ENCODE measurements at regions not wholly inside any gene's neighbourhood (a gene's known extent, or its start where the extent isn't known, plus 50 kb on each side); places are given as distances from the start of the nearest gene placed in this dataset.

DNA sequence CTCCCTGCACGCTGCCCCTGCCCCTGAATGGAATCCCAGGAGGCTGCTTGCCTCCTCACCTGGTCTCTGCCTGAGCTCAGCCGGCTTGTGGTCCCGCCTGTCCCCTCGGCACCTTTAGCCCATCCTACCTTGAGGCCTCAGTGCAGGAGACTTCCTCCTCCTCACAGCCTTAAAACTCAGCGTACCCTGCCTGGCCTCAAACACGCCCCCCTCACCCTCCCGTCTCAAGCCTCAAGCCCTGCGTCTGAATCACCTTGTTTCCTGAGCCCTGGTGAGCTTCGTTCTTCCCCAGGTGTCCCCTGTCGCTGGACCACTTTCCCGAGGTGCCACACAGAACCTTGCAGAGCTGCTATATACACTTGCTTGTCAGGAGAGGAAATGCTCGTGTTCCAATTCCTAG lies 110.2 kb upstream of the SPIN1 start:
- Histone ChIP-seq H3K4me1 (ENCODE audit: control insufficient read depth in 1 of 2, insufficient read depth in 2 of 2, low read length in 2 of 2) (peaks cover 8 to 17% of the 10 kb centered on the region in 2 experiments), H3K9me3 (ENCODE audit: insufficient read depth, low read depth, low read length) (peaks cover 2% of the 10 kb centered on the region), H2BK12ac (ENCODE audit: low read length) (peak overlapping the region; percentile 4), H4K12ac (ENCODE audit: low read depth, low read length) (no peak overlapping the region), H3K4ac (ENCODE audit: low read depth, low read length) (no peak overlapping the region), H3K36me3 (ENCODE audit: control insufficient read depth in 1 of 2, insufficient read depth in 2 of 2, low read length in 2 of 2) (no peaks in the 10 kb centered on the region), H3K27me3 (ENCODE audit: insufficient read depth, low read length) (no peaks in the 10 kb centered on the region), H3K14ac (ENCODE audit: low read length) (no peak overlapping the region), H2AFZ (ENCODE audit: insufficient read depth, low read length, poor library complexity) (no peak overlapping the region), H3K79me1 (ENCODE audit: low read length) (peaks cover 28% of the 10 kb centered on the region), H3K4me3 (ENCODE audit: low read depth, low read length) (no peak overlapping the region), H3K23ac (ENCODE audit: low read length) (no peak overlapping the region), H3K79me2 (ENCODE audit: control insufficient read depth, insufficient read depth, low read length, poor library complexity) (no peaks in the 10 kb centered on the region), H3K27ac (ENCODE audit: low read depth, low read length) (no peak overlapping the region), H2AK5ac (ENCODE audit: low read length) (no peak overlapping the region), H2BK5ac (ENCODE audit: low read depth, low read length, poor library complexity) (no peak overlapping the region), H4K91ac (ENCODE audit: low read depth, low read length) (peak overlapping the region; percentile 1), H2BK120ac (ENCODE audit: insufficient read depth, low read length, poor library complexity) (peak overlapping the region; percentile 67), H3K4me2 (ENCODE audit: low read length) (no peak overlapping the region), H3K18ac (ENCODE audit: low read length) (no peak overlapping the region), H3K9ac (ENCODE audit: low read length) (no peak overlapping the region), H4K8ac (ENCODE audit: low read depth, low read length) (no peak overlapping the region)
- WGBS (ENCODE audit: extremely low coverage, insufficient coverage, insufficient read length) = no CpG with 5 or more reads among the region's 12 CpGs
- DNase-seq = no peak

DNA sequence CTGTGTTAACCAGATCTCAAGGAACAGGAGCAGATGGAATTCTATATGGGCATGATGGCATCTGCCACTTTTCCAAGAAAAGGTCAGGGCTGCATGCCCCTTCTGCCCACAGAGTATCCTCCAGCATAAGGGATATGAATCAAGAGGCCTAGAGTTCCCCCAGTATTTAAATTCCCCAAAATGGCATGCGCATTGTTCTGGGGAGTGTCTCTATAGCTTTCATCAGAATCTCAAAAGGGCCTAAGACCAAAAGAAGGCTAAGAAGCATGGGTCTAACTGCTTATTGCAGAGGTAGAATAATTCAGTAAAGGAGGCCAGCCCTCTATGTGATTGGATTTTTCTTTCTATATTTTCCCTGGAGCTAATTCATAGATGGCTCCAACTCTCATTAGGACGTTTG lies 114.2 kb upstream of the SPIN1 start:
- Histone ChIP-seq H3K4ac (ENCODE audit: low read depth, low read length) (no peak overlapping the region), H3K14ac (ENCODE audit: low read length) (peak overlapping the region; percentile 86), H3K79me1 (ENCODE audit: low read length) (peaks cover 34% of the 10 kb centered on the region), H2BK120ac (ENCODE audit: insufficient read depth, low read length, poor library complexity) (peak overlapping the region; percentile 62), H3K9ac (ENCODE audit: low read length) (no peak overlapping the region), H4K8ac (ENCODE audit: low read depth, low read length) (peak overlapping the region; percentile 27), H3K18ac (ENCODE audit: low read length) (no peak overlapping the region), H3K4me2 (ENCODE audit: low read length) (no peak overlapping the region), H3K36me3 (ENCODE audit: control insufficient read depth in 1 of 2, insufficient read depth in 2 of 2, low read length in 2 of 2) (no peaks in the 10 kb centered on the region), H4K91ac (ENCODE audit: low read depth, low read length) (peak overlapping the region; percentile 93), H2BK5ac (ENCODE audit: low read depth, low read length, poor library complexity) (peak overlapping the region; percentile 83), H2AFZ (ENCODE audit: insufficient read depth, low read length, poor library complexity) (no peak overlapping the region), H3K4me1 (ENCODE audit: control insufficient read depth in 1 of 2, insufficient read depth in 2 of 2, low read length in 2 of 2) (peaks cover 4 to 15% of the 10 kb centered on the region in 2 experiments), H2AK5ac (ENCODE audit: low read length) (peak overlapping the region; percentile 70), H3K4me3 (ENCODE audit: low read depth, low read length) (no peak overlapping the region), H3K23ac (ENCODE audit: low read length) (no peak overlapping the region), H3K9me3 (ENCODE audit: insufficient read depth, low read depth, low read length) (peaks cover 2% of the 10 kb centered on the region), H3K79me2 (ENCODE audit: control insufficient read depth, insufficient read depth, low read length, poor library complexity) (peaks cover 1% of the 10 kb centered on the region), H3K27me3 (ENCODE audit: insufficient read depth, low read length) (no peaks in the 10 kb centered on the region), H3K27ac (ENCODE audit: low read depth, low read length) (peak overlapping the region; percentile 72), H2BK12ac (ENCODE audit: low read length) (peak overlapping the region; percentile 79), H4K12ac (ENCODE audit: low read depth, low read length) (no peak overlapping the region)
- no peak for DNase-seq
- no CpG with 5 or more reads among the region's 2 CpGs for WGBS (ENCODE audit: extremely low coverage, insufficient coverage, insufficient read length)

DNA sequence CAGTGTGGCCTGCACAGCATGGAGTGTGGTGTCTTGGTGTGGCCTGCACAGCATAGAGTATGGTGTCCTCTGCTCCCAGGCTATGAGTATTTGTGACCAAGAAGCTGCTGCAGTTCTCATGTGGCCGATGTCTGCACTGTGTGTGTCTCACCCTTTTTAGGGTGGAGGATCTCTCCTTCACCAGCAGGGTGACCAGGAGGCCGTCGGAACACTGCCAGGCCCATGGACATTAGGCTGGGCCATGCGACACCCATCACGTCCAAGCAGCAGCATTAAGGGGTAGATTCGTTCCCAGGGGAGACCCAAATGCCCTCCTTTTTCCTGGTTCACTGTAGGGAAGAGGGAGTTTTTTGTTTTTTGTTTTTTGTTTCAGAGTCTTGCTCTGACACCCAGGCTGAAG lies 115.3 kb upstream of the SPIN1 start:
- Histone ChIP-seq H4K91ac (ENCODE audit: low read depth, low read length) (peak overlapping the region; percentile 89), H3K27ac (ENCODE audit: low read depth, low read length) (no peak overlapping the region), H3K4ac (ENCODE audit: low read depth, low read length) (peak overlapping the region; percentile 46), H2BK5ac (ENCODE audit: low read depth, low read length, poor library complexity) (peak overlapping the region; percentile 20), H3K36me3 (ENCODE audit: control insufficient read depth in 1 of 2, insufficient read depth in 2 of 2, low read length in 2 of 2) (no peaks in the 10 kb centered on the region), H3K4me2 (ENCODE audit: low read length) (no peak overlapping the region), H3K4me1 (ENCODE audit: control insufficient read depth in 1 of 2, insufficient read depth in 2 of 2, low read length in 2 of 2) (peaks cover 4 to 15% of the 10 kb centered on the region in 2 experiments), H2AK5ac (ENCODE audit: low read length) (peak overlapping the region; percentile 32), H2BK12ac (ENCODE audit: low read length) (peak overlapping the region; percentile 34), H3K4me3 (ENCODE audit: low read depth, low read length) (no peak overlapping the region), H3K79me1 (ENCODE audit: low read length) (peaks cover 35% of the 10 kb centered on the region), H3K79me2 (ENCODE audit: control insufficient read depth, insufficient read depth, low read length, poor library complexity) (peaks cover 1% of the 10 kb centered on the region), H3K14ac (ENCODE audit: low read length) (peak overlapping the region; percentile 86), H4K12ac (ENCODE audit: low read depth, low read length) (no peak overlapping the region), H2AFZ (ENCODE audit: insufficient read depth, low read length, poor library complexity) (no peak overlapping the region), H3K9ac (ENCODE audit: low read length) (no peak overlapping the region), H3K18ac (ENCODE audit: low read length) (no peak overlapping the region), H3K27me3 (ENCODE audit: insufficient read depth, low read length) (no peaks in the 10 kb centered on the region), H3K9me3 (ENCODE audit: insufficient read depth, low read depth, low read length) (peaks cover 2% of the 10 kb centered on the region), H2BK120ac (ENCODE audit: insufficient read depth, low read length, poor library complexity) (peak overlapping the region; percentile 28), H3K23ac (ENCODE audit: low read length) (no peak overlapping the region), H4K8ac (ENCODE audit: low read depth, low read length) (peak overlapping the region; percentile 30)
- WGBS (ENCODE audit: extremely low coverage, insufficient coverage, insufficient read length) = no CpG with 5 or more reads among the region's 6 CpGs
- peak in 1 of 2 donors; percentile 15 for DNase-seq

DNA sequence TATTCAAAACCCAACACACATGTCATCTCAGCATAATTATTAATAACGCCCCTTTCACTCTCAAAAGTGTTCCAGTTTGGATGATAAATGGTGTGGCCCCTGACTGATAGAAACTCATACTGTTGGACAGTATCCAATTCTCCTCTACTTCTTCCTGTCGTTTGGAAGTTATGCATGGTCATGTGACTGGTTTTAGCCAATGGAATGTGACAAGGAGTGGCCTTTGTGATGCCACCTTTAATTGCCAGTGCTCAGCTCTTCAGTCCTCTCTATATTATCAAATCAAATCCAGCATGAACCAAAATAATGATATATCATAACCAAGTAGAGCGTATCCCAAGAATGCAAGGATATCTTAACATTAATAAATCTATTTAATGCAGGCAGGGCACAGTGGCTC lies 117.8 kb upstream of the SPIN1 start:
- H3K27me3 ChIP-seq (ENCODE audit: insufficient read depth, low read length) = no peaks in the 10 kb centered on the region
- no peak overlapping the region for H3K4ac ChIP-seq (ENCODE audit: low read depth, low read length)
- no peak overlapping the region for H2AK5ac ChIP-seq (ENCODE audit: low read length)
- H3K79me2 ChIP-seq (ENCODE audit: control insufficient read depth, insufficient read depth, low read length, poor library complexity) = peaks cover 1% of the 10 kb centered on the region
- H4K91ac ChIP-seq (ENCODE audit: low read depth, low read length) = peak overlapping the region; percentile 79
- H2AFZ ChIP-seq (ENCODE audit: insufficient read depth, low read length, poor library complexity) = no peak overlapping the region
- H4K12ac ChIP-seq (ENCODE audit: low read depth, low read length) = no peak overlapping the region
- H2BK12ac ChIP-seq (ENCODE audit: low read length) = peak overlapping the region; percentile 67
- peaks cover 4 to 13% of the 10 kb centered on the region in 2 experiments for H3K4me1 ChIP-seq (ENCODE audit: control insufficient read depth in 1 of 2, insufficient read depth in 2 of 2, low read length in 2 of 2)
- peak overlapping the region; percentile 93 for H2BK120ac ChIP-seq (ENCODE audit: insufficient read depth, low read length, poor library complexity)
- peak in 1 of 2 donors; percentile 6 for DNase-seq
- no peak overlapping the region for H3K4me2 ChIP-seq (ENCODE audit: low read length)
- no peak overlapping the region for H3K23ac ChIP-seq (ENCODE audit: low read length)
- peaks cover 2% of the 10 kb centered on the region for H3K9me3 ChIP-seq (ENCODE audit: insufficient read depth, low read depth, low read length)
- no peak overlapping the region for H4K8ac ChIP-seq (ENCODE audit: low read depth, low read length)
- no peak overlapping the region for H3K4me3 ChIP-seq (ENCODE audit: low read depth, low read length)
- H3K14ac ChIP-seq (ENCODE audit: low read length) = peak overlapping the region; percentile 53
- no peaks in the 10 kb centered on the region for H3K36me3 ChIP-seq (ENCODE audit: control insufficient read depth in 1 of 2, insufficient read depth in 2 of 2, low read length in 2 of 2)
- peaks cover 32% of the 10 kb centered on the region for H3K79me1 ChIP-seq (ENCODE audit: low read length)
- no CpG with 5 or more reads among the region's 3 CpGs for WGBS (ENCODE audit: extremely low coverage, insufficient coverage, insufficient read length)
- H3K27ac ChIP-seq (ENCODE audit: low read depth, low read length) = peak overlapping the region; percentile 68
- H3K9ac ChIP-seq (ENCODE audit: low read length) = no peak overlapping the region
- H2BK5ac ChIP-seq (ENCODE audit: low read depth, low read length, poor library complexity) = peak overlapping the region; percentile 86
- H3K18ac ChIP-seq (ENCODE audit: low read length) = no peak overlapping the region

All from trophoblast cell (in vitro differentiated cells and primary cell).